ENCODE measurements at regions not wholly inside any gene's neighbourhood (a gene's known extent, or its start where the extent isn't known, plus 50 kb on each side); places are given as distances from the start of the nearest gene placed in this dataset.

DNA sequence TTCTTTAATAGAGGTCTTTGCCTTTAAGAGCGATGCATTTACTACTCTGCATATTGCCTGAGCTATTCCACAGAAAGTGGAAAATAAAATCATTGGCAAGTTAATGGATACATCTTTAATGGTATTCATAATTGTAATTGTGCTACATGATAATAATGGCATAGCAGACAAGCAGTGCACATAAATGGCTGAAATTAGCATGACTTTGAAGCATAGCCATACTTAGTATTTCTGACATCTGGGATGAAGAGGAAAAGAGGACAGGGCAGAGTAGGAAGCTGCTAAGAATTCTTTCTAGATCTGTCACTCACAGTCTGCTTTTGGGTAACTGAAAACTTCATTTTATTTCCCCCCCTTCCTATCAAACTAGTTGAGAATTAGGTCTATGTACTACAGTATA, 195.0 kb upstream of the NRIP1 start:
- TF ChIP-seq, protein P1, sequence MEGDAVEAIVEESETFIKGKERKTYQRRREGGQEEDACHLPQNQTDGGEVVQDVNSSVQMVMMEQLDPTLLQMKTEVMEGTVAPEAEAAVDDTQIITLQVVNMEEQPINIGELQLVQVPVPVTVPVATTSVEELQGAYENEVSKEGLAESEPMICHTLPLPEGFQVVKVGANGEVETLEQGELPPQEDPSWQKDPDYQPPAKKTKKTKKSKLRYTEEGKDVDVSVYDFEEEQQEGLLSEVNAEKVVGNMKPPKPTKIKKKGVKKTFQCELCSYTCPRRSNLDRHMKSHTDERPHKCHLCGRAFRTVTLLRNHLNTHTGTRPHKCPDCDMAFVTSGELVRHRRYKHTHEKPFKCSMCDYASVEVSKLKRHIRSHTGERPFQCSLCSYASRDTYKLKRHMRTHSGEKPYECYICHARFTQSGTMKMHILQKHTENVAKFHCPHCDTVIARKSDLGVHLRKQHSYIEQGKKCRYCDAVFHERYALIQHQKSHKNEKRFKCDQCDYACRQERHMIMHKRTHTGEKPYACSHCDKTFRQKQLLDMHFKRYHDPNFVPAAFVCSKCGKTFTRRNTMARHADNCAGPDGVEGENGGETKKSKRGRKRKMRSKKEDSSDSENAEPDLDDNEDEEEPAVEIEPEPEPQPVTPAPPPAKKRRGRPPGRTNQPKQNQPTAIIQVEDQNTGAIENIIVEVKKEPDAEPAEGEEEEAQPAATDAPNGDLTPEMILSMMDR (conservative IDR thresholded peaks at IDR 0.05; ENCODE audit: low read length): no peak
- TF ChIP-seq EZH2phosphoT487 (IDR thresholded peaks at IDR 0.05; ENCODE audit: borderline replicate concordance): no peak
